HG02759 (cell line): ENCODE measurements at regions not wholly inside any gene's neighbourhood (a gene's known extent, or its start where the extent isn't known, plus 50 kb on each side); places are given as distances from the start of the nearest gene placed in this dataset.
A peak's percentile ranks its signal among the peaks of the same experiment; 100 is the strongest.

ENCODE experiments used
- ATAC-seq: cut with Tn5 transposase; IDR thresholded peaks from one replicate; pipeline ENCODE4 v1.9.1; 2021; ENCODE audit warnings: mild to moderate bottlenecking, moderate library complexity; ENCODE audit not compliant: unreplicated experiment

- no peak for ATAC-seq
Measured at GRCh38 chr4:135344492-135344891, 1142.9 kb upstream of the PABPC4L start.

GRCh38 chr4:135338181-135338580 lies 1136.6 kb upstream of the PABPC4L start:
- ATAC-seq: no peak

- ATAC-seq: no peak
Measured at GRCh38 chr4:135325264-135325663, 1123.7 kb upstream of the PABPC4L start.

- no peak for ATAC-seq
Measured at GRCh38 chr4:135319685-135320084, 1118.1 kb upstream of the PABPC4L start.

GRCh38 chr4:135316266-135316779 lies 1114.7 kb upstream of the PABPC4L start:
- ATAC-seq: no peak

- no peak for ATAC-seq
Measured at GRCh38 chr4:135290136-135290535, 1088.5 kb upstream of the PABPC4L start.

GRCh38 chr4:135283934-135284333 lies 1082.3 kb upstream of the PABPC4L start:
- ATAC-seq: no peak

- no peak for ATAC-seq
Measured at GRCh38 chr4:135282676-135283075, 1081.1 kb upstream of the PABPC4L start.

- ATAC-seq: no peak
Measured at GRCh38 chr4:135281230-135281629, 1079.6 kb upstream of the PABPC4L start.

- ATAC-seq: no peak
Measured at GRCh38 chr4:135277980-135278315, 1076.4 kb upstream of the PABPC4L start.

GRCh38 chr4:135277068-135277979 lies 1075.7 kb upstream of the PABPC4L start:
- ATAC-seq: no peak

GRCh38 chr4:135274416-135274815 lies 1072.8 kb upstream of the PABPC4L start:
- no peak for ATAC-seq

GRCh38 chr4:135269125-135269890 lies 1067.7 kb upstream of the PABPC4L start:
- peak; percentile 79 for ATAC-seq

- no peak for ATAC-seq
Measured at GRCh38 chr4:135268369-135268768, 1066.8 kb upstream of the PABPC4L start.

GRCh38 chr4:135267148-135267865 lies 1065.7 kb upstream of the PABPC4L start:
- no peak for ATAC-seq

- no peak for ATAC-seq
Measured at GRCh38 chr4:135256111-135256510, 1054.5 kb upstream of the PABPC4L start.

GRCh38 chr4:135250040-135250439 lies 1048.5 kb upstream of the PABPC4L start:
- no peak for ATAC-seq

- ATAC-seq: no peak
Measured at GRCh38 chr4:135249024-135249423, 1047.4 kb upstream of the PABPC4L start.

- ATAC-seq: no peak
Measured at GRCh38 chr4:135244696-135245095, 1043.1 kb upstream of the PABPC4L start.

GRCh38 chr4:135244056-135244455 lies 1042.5 kb upstream of the PABPC4L start:
- no peak for ATAC-seq

- no peak for ATAC-seq
Measured at GRCh38 chr4:135240796-135241195, 1039.2 kb upstream of the PABPC4L start.
